Eye (tissue), 1 donor: ENCODE measurements at regions not wholly inside any gene's neighbourhood (a gene's known extent, or its start where the extent isn't known, plus 50 kb on each side); places are given as distances from the start of the nearest gene placed in this dataset.
A peak's percentile ranks its signal among the peaks of the same experiment; 100 is the strongest.
"Not testable (repeated sequence)": the region's sequence is repeated elsewhere in the genome, so short reads cannot be mapped to it uniquely, and the experiment has no call there.

Source experiments
- DNase-seq: peaks from one replicate; pipeline ENCODE4 v3.0.0-alpha.2; 2015

- DNase-seq: peak; percentile 37
Measured at GRCh38 chr4:79174490-79175252, 151.2 kb downstream of the NAA11 start.

GRCh38 chr4:79173186-79173585 lies 152.7 kb downstream of the NAA11 start:
- DNase-seq: no peak

DNA sequence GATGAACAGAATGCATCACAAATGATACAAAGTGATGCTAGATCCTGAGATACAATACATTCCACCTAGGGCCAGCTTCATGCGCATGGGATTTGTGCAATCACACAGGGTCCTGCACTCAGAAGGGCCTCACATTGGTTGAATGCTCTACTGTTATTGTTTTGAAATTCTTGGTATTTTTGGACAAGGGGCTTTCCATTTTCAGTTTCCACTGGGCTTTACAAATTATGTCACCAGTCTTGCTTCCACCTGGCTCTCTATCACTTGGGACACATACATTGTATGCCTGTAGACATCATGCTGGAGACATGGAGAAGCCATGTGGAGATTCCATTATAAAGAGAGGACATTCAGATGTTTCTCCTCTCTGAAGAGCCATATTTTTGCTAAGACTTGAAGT lies 155.8 kb downstream of the NAA11 start:
- DNase-seq: no peak

- DNase-seq: peak; percentile 89
Measured at GRCh38 chr4:79164907-79165610, 160.8 kb downstream of the NAA11 start.

DNA sequence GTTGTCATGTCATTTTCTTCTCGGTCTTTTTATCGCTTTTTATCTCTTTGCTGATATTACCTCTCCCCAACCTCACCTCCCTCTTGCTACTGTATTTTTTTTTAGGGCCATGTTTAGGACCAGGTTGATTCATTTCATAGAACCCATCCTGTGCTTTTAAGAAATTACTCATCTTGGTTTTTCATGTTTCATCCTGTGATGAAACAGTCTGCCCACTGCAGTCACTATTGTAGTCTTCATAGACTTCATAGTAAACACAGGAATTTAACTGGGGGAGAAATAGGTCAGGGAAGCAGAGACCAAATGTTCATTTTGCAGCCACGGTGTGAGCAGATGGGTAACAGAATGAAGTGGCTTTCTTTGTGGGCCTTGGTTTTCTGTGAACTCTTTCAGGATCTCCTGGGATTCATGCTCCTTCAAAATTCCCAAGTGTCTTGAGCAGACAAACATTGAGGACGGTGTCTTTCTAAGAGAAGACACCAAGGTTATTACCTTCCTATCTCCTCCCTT lies 161.8 kb downstream of the NAA11 start:
- DNase-seq: peak; percentile 27

DNA sequence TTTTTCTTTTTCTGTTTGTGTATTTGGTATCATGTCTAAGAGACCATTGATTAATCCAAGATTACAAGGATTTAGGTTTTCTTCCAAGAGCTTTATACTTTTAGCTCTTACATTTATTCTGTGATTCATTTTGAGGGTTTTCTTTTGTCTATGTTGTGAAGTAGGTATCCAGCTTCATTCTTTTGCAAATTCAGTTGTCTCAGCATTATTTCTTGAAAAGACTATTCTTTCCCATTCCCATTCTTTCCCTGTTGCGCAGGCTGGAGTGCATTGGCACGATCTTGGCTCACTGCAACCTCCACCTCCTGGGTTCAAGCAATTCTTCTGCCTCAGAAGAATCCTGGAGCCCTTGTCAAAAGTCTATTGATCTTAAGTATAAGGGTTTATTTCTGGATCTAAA lies 164.9 kb downstream of the NAA11 start:
- DNase-seq: no peak

DNA sequence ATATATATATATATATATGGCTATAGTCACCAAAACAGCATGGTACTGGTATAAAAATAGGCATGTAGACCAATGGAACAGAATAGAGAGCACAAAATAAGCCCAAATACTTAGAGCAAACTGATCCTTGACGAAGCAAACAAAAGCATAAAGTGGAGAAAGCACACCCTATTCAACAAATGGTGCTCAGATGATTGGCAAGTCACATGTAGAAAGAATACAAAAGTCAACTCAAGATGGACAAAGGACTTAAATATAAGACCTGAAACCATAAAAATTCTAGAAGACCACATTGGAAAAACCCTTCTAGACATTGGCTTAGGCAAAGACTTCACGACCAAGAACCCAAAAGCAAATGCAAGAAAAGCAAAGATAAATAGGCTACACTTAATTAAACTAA lies 167.2 kb downstream of the NAA11 start:
- DNase-seq: not testable (repeated sequence)

DNA sequence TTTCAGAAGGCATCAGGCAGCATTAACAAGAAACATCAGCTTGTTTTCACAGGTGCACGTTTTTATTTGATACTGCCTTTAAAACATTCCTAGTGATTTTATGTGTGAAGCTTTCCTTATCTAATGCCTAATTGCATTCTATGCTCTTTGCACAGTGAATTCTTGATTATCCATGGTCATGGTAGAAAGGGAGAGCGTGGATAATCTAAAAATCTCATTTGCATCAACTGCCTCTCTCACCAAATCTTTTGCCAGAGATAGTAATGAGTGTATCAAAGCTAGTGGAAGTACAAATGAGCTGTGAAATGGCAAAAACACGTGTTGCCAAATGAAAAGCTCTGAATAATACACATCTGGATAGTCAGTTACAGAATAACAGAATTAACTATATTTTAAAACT lies 170.5 kb downstream of the NAA11 start:
- DNase-seq: no peak

DNA sequence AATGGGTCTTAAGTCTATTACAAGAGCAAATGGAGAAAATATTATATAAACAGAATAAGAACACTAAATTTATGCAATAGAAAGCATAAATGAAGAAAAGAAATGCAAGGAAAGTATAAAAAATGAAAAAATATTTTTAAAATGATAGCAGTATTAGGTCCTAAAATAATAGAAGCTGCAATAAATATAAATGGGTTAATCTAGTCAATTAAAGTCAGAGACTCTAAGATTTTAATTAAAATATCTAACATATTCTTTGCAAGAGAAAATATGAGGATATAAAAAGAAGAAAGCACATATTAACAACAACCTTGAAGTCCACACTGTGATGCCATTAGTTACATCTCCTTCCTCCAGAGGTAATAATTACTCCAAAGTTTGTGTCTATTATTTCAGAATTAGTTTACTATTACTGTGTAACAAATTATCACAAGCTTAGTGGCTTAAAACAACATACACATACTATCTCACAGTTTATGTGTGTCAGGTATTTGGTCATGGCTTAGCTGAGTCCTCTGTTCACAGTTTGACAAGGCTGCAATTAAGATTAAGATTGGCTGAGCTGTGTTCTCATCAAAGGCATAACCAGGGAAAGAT lies 174.9 kb downstream of the NAA11 start:
- no peak for DNase-seq

GRCh38 chr4:79148369-79148768 lies 177.5 kb downstream of the NAA11 start:
- no peak for DNase-seq

DNA sequence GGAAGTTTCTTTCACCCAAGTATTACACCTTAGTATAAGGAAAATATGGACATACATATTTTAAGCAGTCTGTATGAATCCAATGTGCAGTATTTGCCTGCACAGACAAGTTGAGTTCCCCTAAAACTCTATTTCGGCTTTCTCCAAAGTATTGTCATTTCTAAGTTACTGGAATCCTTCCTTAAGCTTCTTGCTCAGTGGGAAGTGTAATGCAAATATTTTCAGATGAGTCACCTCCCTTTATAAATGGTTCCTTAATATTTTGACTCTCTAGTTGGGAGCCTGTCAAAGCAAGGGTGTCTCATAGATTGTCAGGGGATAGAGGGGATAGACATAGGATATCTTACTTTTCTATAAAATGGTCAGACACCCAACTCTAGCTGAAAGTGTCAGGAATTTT lies 178.6 kb downstream of the NAA11 start:
- no peak for DNase-seq

- DNase-seq: peak; percentile 10
Measured at GRCh38 chr4:79141530-79141929, 184.3 kb downstream of the NAA11 start.

DNA sequence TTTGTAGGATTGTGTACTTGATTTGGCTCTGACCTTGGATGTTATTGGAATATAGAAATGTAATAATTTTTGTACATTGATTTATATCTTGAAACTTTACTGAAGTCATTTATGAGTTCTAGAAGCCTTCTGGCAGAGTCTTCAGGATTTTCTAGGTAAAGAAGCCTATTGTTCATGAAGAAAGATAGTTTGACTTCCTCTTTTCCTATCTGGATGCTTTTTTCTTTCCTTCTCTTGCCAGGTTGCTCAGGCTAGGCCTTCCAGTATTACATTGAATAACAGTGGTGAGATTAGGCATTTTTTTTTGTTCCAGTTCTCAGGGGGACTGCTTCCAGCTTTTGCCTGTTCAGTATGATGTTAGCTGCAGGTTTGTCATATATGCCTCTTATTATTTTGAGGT lies 191.1 kb downstream of the NAA11 start:
- DNase-seq: no peak

DNA sequence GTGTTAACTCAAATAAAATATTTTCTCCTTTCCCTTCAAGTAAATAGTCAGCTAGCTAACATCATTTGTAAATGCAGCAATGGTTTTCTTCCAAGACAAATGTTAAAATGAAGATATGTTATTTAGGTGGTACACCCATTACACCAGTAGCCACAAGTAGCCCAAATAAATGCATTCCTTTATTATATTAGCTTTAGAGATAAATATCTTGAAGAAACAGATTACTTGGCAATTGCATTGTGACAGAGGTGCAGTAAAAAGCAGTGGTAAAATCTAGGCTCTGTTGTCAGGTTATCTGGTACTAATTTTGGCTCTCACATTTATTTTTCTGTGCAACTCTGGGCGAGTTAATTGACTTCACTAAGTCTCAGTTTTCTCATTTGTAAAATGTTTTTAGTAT lies 193.0 kb downstream of the NAA11 start:
- no peak for DNase-seq

GRCh38 chr4:79121875-79122358 lies 182.7 kb upstream of the PAQR3 start:
- DNase-seq: no peak

DNA sequence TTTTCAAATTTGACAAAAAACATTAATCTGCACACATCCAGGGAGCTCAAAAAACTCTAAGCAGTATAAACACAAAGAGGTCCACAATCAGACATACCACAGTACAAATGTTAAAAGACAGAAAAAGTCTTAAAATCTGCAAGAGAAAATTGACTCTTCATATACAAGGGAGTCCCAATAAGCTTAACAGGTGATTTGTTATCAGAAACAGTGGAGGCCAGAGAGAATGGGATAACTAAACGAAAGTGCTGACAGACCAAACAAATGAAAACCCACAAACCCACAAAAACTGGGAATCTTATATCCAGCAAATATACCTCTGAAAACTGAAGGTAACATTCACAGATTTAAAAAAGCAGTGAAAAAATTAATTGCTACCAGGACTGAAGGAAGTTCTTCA lies 182.0 kb upstream of the PAQR3 start:
- no peak for DNase-seq

DNA sequence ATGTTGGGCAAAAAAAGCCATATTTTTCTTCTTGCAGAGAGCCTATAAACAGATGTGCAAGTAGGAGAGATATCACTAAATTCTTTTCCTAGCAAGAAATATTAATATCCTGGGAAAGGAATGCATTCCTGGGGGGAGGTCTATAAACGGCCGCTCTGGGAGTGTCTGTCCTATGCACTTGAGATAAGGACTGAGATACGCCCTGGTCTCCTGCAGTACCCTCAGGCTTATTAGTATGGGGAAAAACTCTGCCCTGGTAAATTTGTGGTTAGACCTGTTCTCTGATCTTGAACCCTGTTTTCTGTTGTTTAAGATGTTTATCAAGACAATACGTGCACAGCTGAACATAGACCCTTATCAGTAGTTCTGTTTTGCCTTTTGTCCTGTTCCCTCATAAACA lies 177.8 kb upstream of the PAQR3 start:
- not testable (repeated sequence) for DNase-seq

- DNase-seq: no peak
Measured at GRCh38 chr4:79107014-79107413, 167.8 kb upstream of the PAQR3 start.

GRCh38 chr4:79088946-79089691 lies 149.9 kb upstream of the PAQR3 start:
- DNase-seq: peak; percentile 89

GRCh38 chr4:79087071-79087470 lies 147.8 kb upstream of the PAQR3 start:
- DNase-seq: no peak

DNA sequence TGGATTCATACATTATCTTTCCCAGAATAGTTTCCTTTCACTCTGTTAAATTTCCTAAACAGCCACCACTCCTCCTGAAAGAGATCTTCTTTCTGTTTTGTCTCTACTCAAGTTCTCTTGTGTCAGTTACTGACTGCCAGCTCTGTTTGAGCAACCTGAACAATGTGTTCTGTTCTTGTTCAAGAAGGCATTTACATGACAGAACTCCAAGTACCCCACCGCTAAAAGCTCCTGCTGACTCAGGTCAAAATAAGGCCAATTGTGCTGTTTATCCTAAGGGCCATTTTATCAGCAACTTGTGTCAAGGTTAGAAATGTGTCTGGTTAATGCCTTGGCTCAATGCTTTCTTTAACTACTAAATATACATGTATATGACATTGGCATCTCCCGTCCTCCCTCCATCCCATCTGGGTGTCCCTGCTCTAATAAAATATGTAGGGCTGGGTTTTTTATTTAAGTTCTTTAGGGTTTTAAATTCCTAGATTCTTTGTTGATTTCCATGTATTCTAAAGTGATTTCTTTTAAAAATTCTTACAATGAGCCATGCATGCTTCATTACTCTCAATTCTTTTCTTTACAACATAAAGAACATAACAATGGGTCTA lies 144.3 kb upstream of the PAQR3 start:
- no peak for DNase-seq

DNA sequence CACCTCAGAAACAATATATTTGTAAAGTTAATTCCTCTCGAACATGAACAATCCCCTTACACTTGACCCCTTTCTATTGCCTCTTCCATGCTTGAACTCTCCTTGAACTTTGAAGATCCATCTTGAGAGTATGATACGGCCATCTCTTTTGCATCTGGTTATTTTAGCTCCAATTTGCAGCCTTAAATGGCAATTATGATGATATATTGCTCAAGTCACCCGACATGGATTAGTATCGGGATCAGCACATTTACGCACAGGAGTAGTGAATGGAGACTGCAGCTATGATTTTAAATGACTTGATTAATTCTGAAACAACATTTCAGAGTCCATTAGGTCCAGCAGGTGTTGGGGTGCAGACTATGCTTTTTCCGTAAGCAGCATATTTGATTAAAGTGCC lies 143.8 kb upstream of the PAQR3 start:
- no peak for DNase-seq

GRCh38 chr4:79081973-79082372 lies 142.7 kb upstream of the PAQR3 start:
- no peak for DNase-seq
